ENCODE measurements at regions not wholly inside any gene's neighbourhood (a gene's known extent, or its start where the extent isn't known, plus 50 kb on each side); places are given as distances from the start of the nearest gene placed in this dataset.

GRCh38 chr3:159178209-159178897 is 376.5 kb downstream of the MFSD1 start:
- DNase-seq (ENCODE audit: insufficient read length) (no peak), FAIRE-seq (no peak)
- no peak for TF ChIP-seq POLR2A (IDR thresholded peaks at IDR 0.05; ENCODE audit: low read depth, low read length)
- TF ChIP-seq POLR2AphosphoS5 (IDR thresholded peaks at IDR 0.05; ENCODE audit: low read depth, low read length) = no peak
- TF ChIP-seq TAF1 (IDR thresholded peaks at IDR 0.05; ENCODE audit: borderline replicate concordance, low read depth, low read length) = no peak

- TF ChIP-seq TAF1 (IDR thresholded peaks at IDR 0.05; ENCODE audit: borderline replicate concordance, low read depth, low read length) (no peak), POLR2AphosphoS5 (IDR thresholded peaks at IDR 0.05; ENCODE audit: low read depth, low read length) (no peak), POLR2A (IDR thresholded peaks at IDR 0.05; ENCODE audit: low read depth, low read length) (no peak)
- DNase-seq (ENCODE audit: insufficient read length) (no peak), FAIRE-seq (no peak)
These were observed 381.1 kb downstream of the MFSD1 start for GRCh38 chr3:159182961-159183360.

GRCh38 chr3:159185443-159186050 is 383.7 kb downstream of the MFSD1 start:
- FAIRE-seq (peak; percentile 21), DNase-seq (ENCODE audit: insufficient read length) (no peak)
- TF ChIP-seq POLR2AphosphoS5 (IDR thresholded peaks at IDR 0.05; ENCODE audit: low read depth, low read length) (no peak), POLR2A (IDR thresholded peaks at IDR 0.05; ENCODE audit: low read depth, low read length) (no peak), TAF1 (IDR thresholded peaks at IDR 0.05; ENCODE audit: borderline replicate concordance, low read depth, low read length) (no peak)

- no peak for TF ChIP-seq TAF1 (IDR thresholded peaks at IDR 0.05; ENCODE audit: borderline replicate concordance, low read depth, low read length)
- no peak for TF ChIP-seq POLR2AphosphoS5 (IDR thresholded peaks at IDR 0.05; ENCODE audit: low read depth, low read length)
- no peak for TF ChIP-seq POLR2A (IDR thresholded peaks at IDR 0.05; ENCODE audit: low read depth, low read length)
- FAIRE-seq = peak; percentile 62
- DNase-seq (ENCODE audit: insufficient read length) = peak; percentile 21
These were observed 384.7 kb downstream of the MFSD1 start for GRCh38 chr3:159186581-159186980.

GRCh38 chr3:159187232-159187631 is 385.4 kb downstream of the MFSD1 start:
- no peak for TF ChIP-seq TAF1 (IDR thresholded peaks at IDR 0.05; ENCODE audit: borderline replicate concordance, low read depth, low read length)
- TF ChIP-seq POLR2AphosphoS5 (IDR thresholded peaks at IDR 0.05; ENCODE audit: low read depth, low read length) = no peak
- no peak for TF ChIP-seq POLR2A (IDR thresholded peaks at IDR 0.05; ENCODE audit: low read depth, low read length)
- no peak for DNase-seq (ENCODE audit: insufficient read length)
- FAIRE-seq = no peak

GRCh38 chr3:159187706-159188105 is 385.9 kb downstream of the MFSD1 start:
- DNase-seq (ENCODE audit: insufficient read length) = no peak
- TF ChIP-seq TAF1 (IDR thresholded peaks at IDR 0.05; ENCODE audit: borderline replicate concordance, low read depth, low read length) (no peak), POLR2A (IDR thresholded peaks at IDR 0.05; ENCODE audit: low read depth, low read length) (no peak), POLR2AphosphoS5 (IDR thresholded peaks at IDR 0.05; ENCODE audit: low read depth, low read length) (no peak)
- FAIRE-seq = no peak

- no peak for DNase-seq (ENCODE audit: insufficient read length)
- no peak for FAIRE-seq
- TF ChIP-seq POLR2AphosphoS5 (IDR thresholded peaks at IDR 0.05; ENCODE audit: low read depth, low read length) (no peak), TAF1 (IDR thresholded peaks at IDR 0.05; ENCODE audit: borderline replicate concordance, low read depth, low read length) (no peak), POLR2A (IDR thresholded peaks at IDR 0.05; ENCODE audit: low read depth, low read length) (no peak)
These were observed 388.3 kb downstream of the MFSD1 start for GRCh38 chr3:159189994-159190669.

- FAIRE-seq (no peak), DNase-seq (ENCODE audit: insufficient read length) (no peak)
- TF ChIP-seq TAF1 (IDR thresholded peaks at IDR 0.05; ENCODE audit: borderline replicate concordance, low read depth, low read length) (no peak), POLR2AphosphoS5 (IDR thresholded peaks at IDR 0.05; ENCODE audit: low read depth, low read length) (no peak), POLR2A (IDR thresholded peaks at IDR 0.05; ENCODE audit: low read depth, low read length) (no peak)
These were observed 389.6 kb downstream of the MFSD1 start for GRCh38 chr3:159191447-159191846.

- FAIRE-seq (no peak), DNase-seq (ENCODE audit: insufficient read length) (no peak)
- TF ChIP-seq TAF1 (IDR thresholded peaks at IDR 0.05; ENCODE audit: borderline replicate concordance, low read depth, low read length) = no peak
- TF ChIP-seq POLR2A (IDR thresholded peaks at IDR 0.05; ENCODE audit: low read depth, low read length) = no peak
- TF ChIP-seq POLR2AphosphoS5 (IDR thresholded peaks at IDR 0.05; ENCODE audit: low read depth, low read length) = no peak
These were observed 394.5 kb downstream of the MFSD1 start for GRCh38 chr3:159196359-159196758.

GRCh38 chr3:159200176-159200575 is 398.3 kb downstream of the MFSD1 start:
- no peak for FAIRE-seq
- DNase-seq (ENCODE audit: insufficient read length) = no peak
- TF ChIP-seq TAF1 (IDR thresholded peaks at IDR 0.05; ENCODE audit: borderline replicate concordance, low read depth, low read length) (no peak), POLR2AphosphoS5 (IDR thresholded peaks at IDR 0.05; ENCODE audit: low read depth, low read length) (no peak), POLR2A (IDR thresholded peaks at IDR 0.05; ENCODE audit: low read depth, low read length) (no peak)

GRCh38 chr3:159208050-159208449 is 406.2 kb downstream of the MFSD1 start:
- TF ChIP-seq POLR2AphosphoS5 (IDR thresholded peaks at IDR 0.05; ENCODE audit: low read depth, low read length) = no peak
- TF ChIP-seq TAF1 (IDR thresholded peaks at IDR 0.05; ENCODE audit: borderline replicate concordance, low read depth, low read length) = no peak
- TF ChIP-seq POLR2A (IDR thresholded peaks at IDR 0.05; ENCODE audit: low read depth, low read length) = no peak
- DNase-seq (ENCODE audit: insufficient read length) (no peak), FAIRE-seq (no peak)

All from GM12892 (cell line).